ENCODE measurements at regions not wholly inside any gene's neighbourhood (a gene's known extent, or its start where the extent isn't known, plus 50 kb on each side); places are given as distances from the start of the nearest gene placed in this dataset.

DNA sequence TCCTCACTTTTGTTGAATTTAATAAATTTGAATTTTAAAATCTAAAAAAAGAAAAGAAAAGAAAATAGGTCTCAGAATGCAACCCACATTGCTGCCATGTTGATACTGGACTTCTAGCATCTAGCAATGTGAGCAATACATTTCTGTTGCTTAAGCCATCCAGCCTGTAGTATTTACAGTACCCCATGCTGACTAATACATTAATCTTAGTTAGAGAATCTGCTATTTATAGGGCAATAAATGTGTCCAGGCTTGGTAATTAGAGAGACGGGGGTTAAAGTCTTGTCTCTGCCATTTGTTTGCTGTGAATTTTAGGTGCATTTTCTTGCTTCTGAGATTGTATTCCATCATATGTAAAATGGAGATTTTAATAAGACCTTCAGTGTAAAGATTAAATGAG is 471.3 kb downstream of the DHX35 start:
- no peak overlapping the region for H3K27ac ChIP-seq
- WGBS: 71% methylated on average over 1 of the region's 1 CpG
- H3K4me1 ChIP-seq: no peaks in the 10 kb centered on the region
- no peak overlapping the region for H3K4me3 ChIP-seq
- H3K36me3 ChIP-seq: no peaks in the 10 kb centered on the region
- TF ChIP-seq POLR2AphosphoS5 (IDR thresholded peaks at IDR 0.05) (no peak), POLR2A (IDR thresholded peaks at IDR 0.05) (no peak), EP300 (IDR thresholded peaks at IDR 0.05) (no peak)
- TF ChIP-seq, protein P1, sequence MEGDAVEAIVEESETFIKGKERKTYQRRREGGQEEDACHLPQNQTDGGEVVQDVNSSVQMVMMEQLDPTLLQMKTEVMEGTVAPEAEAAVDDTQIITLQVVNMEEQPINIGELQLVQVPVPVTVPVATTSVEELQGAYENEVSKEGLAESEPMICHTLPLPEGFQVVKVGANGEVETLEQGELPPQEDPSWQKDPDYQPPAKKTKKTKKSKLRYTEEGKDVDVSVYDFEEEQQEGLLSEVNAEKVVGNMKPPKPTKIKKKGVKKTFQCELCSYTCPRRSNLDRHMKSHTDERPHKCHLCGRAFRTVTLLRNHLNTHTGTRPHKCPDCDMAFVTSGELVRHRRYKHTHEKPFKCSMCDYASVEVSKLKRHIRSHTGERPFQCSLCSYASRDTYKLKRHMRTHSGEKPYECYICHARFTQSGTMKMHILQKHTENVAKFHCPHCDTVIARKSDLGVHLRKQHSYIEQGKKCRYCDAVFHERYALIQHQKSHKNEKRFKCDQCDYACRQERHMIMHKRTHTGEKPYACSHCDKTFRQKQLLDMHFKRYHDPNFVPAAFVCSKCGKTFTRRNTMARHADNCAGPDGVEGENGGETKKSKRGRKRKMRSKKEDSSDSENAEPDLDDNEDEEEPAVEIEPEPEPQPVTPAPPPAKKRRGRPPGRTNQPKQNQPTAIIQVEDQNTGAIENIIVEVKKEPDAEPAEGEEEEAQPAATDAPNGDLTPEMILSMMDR (IDR thresholded peaks at IDR 0.05): no peak
- no peaks in the 10 kb centered on the region for H3K9me3 ChIP-seq
- no peaks in the 10 kb centered on the region for H3K27me3 ChIP-seq
- DNase-seq (ENCODE audit: low spot score in 2 of 2): no peak

DNA sequence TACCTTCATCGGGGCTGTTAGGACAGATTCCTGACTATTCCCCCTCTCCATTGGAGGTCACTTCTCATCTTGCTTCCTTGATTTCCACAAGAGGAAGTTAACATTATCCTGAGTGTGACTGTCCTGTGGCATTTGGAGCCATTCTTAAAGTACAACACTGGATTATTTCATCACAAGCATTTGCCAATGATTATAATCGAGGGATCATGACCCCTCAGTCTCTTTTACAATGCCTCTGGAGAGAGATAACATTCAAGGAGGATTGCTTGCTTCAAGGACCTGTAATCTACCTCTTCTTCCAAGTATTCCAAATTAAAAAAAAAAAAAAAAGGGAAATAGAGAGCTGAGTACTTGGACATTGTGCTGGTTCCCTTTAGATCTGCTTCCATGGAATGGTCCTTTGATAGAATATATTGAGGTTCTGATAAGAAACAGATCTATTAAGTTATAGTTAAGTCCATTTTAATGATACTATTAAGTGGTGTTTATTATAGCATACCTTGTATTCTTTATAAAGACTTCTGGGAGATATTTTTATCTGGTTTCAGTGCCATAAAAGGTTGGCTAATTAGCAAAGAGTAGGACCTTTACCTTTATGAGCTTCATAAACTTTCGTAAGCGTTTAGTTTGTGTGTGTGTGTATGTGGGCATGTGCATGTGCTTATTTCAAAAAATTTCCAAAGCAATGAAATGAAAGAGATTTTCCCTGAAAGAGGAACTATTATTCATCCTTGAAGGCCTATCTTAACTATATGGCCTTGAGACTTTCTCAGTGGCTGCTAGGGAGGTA is 469.1 kb downstream of the DHX35 start:
- H3K4me1 ChIP-seq: no peaks in the 10 kb centered on the region
- WGBS: 78% methylated on average over 4 of the region's 4 CpGs

DNA sequence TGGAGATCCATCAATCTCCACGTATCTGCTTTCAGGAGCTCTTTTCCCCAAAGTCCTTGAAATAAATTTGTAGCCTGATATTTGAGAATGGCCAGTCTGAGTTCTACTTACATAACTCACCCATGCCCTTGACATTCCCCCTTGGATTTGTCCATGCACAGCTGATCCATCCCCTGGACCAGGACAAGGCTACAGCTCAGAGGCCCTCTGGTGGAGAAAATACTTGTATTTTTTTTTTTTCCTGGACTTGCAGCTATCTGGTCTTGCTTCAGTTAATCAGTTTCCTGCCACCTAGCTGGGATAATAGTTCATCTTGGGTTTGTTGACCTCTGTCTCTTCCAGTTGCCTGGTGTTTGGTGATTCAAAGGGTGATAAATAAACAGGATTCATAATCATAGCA is 467.6 kb downstream of the DHX35 start:
- 72% methylated on average over 1 of the region's 1 CpG for WGBS
- H3K27ac ChIP-seq: no peak overlapping the region
- DNase-seq (ENCODE audit: low spot score in 2 of 2): no peak
- H3K27me3 ChIP-seq: no peaks in the 10 kb centered on the region
- no peaks in the 10 kb centered on the region for H3K4me1 ChIP-seq
- no peaks in the 10 kb centered on the region for H3K9me3 ChIP-seq
- TF ChIP-seq POLR2A (IDR thresholded peaks at IDR 0.05) (no peak), EP300 (IDR thresholded peaks at IDR 0.05) (no peak), POLR2AphosphoS5 (IDR thresholded peaks at IDR 0.05) (no peak)
- TF ChIP-seq, protein P1 (IDR thresholded peaks at IDR 0.05): no peak
- H3K36me3 ChIP-seq: no peaks in the 10 kb centered on the region
- no peak overlapping the region for H3K4me3 ChIP-seq

More for the DNA sequence above, 469.1 kb downstream of the DHX35 start:
- DNase-seq (ENCODE audit: low spot score in 2 of 2): no peak
- Histone ChIP-seq H3K27me3 (no peaks in the 10 kb centered on the region), H3K9me3 (no peaks in the 10 kb centered on the region), H3K36me3 (no peaks in the 10 kb centered on the region), H3K27ac (no peak overlapping the region), H3K4me3 (no peak overlapping the region)
- no peak for TF ChIP-seq POLR2AphosphoS5 (IDR thresholded peaks at IDR 0.05)
- TF ChIP-seq POLR2A (IDR thresholded peaks at IDR 0.05): no peak
- TF ChIP-seq EP300 (IDR thresholded peaks at IDR 0.05): no peak
- TF ChIP-seq, protein P1 (IDR thresholded peaks at IDR 0.05): no peak

DNA sequence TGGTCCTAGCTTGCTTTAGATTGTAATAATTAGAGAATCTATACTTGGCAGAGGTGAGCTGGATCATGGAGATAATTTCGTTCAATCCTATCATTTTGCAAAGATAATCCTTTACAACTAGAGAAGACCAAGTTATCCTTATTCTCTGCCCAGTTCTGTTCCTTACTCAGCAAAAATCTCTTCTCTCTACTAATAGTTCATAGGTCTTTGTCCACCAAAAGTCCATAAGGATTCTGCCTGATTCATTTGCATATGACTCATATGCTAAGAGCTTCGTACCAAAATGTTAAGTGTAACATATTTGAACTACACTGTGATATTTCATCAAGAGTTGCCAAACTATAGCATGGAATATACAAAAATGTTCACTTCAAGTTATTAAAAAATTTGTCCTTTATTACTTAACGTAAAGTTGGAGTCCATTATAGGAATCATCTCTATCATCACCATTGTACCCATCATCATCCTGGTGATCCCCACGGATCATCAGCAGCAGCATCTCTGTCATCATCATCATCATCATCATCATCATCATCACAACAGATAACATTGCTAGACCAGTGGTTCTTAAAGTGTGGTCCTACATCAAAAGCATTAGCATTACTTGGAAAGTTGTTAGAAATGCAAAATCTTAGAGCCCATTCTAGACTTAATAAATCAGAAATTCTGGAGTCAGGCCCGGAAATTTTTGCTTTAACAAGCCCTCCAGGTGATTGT is 463.0 kb downstream of the DHX35 start:
- no peak overlapping the region for H3K4me3 ChIP-seq
- H3K36me3 ChIP-seq: no peaks in the 10 kb centered on the region
- no peak overlapping the region for H3K27ac ChIP-seq
- H3K4me1 ChIP-seq: no peaks in the 10 kb centered on the region
- no peaks in the 10 kb centered on the region for H3K27me3 ChIP-seq
- TF ChIP-seq POLR2A (IDR thresholded peaks at IDR 0.05) (no peak), EP300 (IDR thresholded peaks at IDR 0.05) (no peak), POLR2AphosphoS5 (IDR thresholded peaks at IDR 0.05) (no peak)
- TF ChIP-seq, protein P1 (IDR thresholded peaks at IDR 0.05): no peak
- 81% methylated on average over 5 of the region's 5 CpGs for WGBS
- no peaks in the 10 kb centered on the region for H3K9me3 ChIP-seq
- DNase-seq (ENCODE audit: low spot score in 2 of 2): no peak

DNA sequence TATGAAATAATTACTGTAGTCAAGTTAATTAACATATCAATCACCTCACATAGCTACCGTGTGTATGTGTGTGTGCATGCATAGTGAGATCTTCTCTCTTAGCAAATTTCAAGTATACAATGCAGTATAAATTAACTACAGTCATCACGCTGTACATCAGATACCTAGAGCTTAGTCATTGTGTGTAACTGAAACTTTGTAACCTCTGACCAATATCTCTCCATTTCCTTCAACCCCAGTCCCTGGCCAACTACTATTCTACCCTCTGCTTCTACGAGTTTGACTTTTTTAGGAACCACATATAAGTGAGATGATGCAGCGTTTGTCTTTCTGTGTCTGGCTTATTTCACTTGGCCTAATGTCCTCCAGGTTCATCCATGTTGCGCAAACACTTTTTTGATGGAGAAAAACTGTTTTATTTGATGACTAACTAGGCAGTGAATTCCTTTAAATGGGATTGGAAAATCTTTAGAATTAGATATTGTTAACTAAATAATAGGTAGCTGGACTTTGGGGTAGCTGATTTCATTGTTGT is 459.5 kb downstream of the DHX35 start:
- H3K36me3 ChIP-seq: no peaks in the 10 kb centered on the region
- WGBS: 91% methylated on average over 5 of the region's 5 CpGs

More for the DNA sequence above, 459.5 kb downstream of the DHX35 start:
- H3K27me3 ChIP-seq: no peaks in the 10 kb centered on the region
- TF ChIP-seq EP300 (IDR thresholded peaks at IDR 0.05) (no peak), POLR2AphosphoS5 (IDR thresholded peaks at IDR 0.05) (no peak), POLR2A (IDR thresholded peaks at IDR 0.05) (no peak)
- TF ChIP-seq, protein P1 (IDR thresholded peaks at IDR 0.05): no peak
- H3K4me1 ChIP-seq: no peaks in the 10 kb centered on the region
- H3K27ac ChIP-seq: no peak overlapping the region
- no peak for DNase-seq (ENCODE audit: low spot score in 2 of 2)
- no peaks in the 10 kb centered on the region for H3K9me3 ChIP-seq
- no peak overlapping the region for H3K4me3 ChIP-seq
